GM18868 (cell line): ENCODE measurements at regions not wholly inside any gene's neighbourhood (a gene's known extent, or its start where the extent isn't known, plus 50 kb on each side); places are given as distances from the start of the nearest gene placed in this dataset.

ENCODE experiments used
- ATAC-seq: cut with Tn5 transposase; IDR thresholded peaks from one replicate; pipeline ENCODE4 v1.9.1; 2021; ENCODE audit warnings: mild to moderate bottlenecking, moderate library complexity; ENCODE audit not compliant: unreplicated experiment

GRCh38 chr11:115721296-115721995, 217.2 kb upstream of the CADM1 start:
- no peak for ATAC-seq

GRCh38 chr11:115720602-115721245, 216.5 kb upstream of the CADM1 start:
- no peak for ATAC-seq

- no peak for ATAC-seq
These were observed 214.7 kb upstream of the CADM1 start for GRCh38 chr11:115718945-115719344.

GRCh38 chr11:115718106-115718505, 213.9 kb upstream of the CADM1 start:
- no peak for ATAC-seq

GRCh38 chr11:115716601-115717529, 212.7 kb upstream of the CADM1 start:
- ATAC-seq, result no peak

- no peak for ATAC-seq
These were observed 211.9 kb upstream of the CADM1 start for GRCh38 chr11:115716080-115716479.

GRCh38 chr11:115715251-115715770, 211.1 kb upstream of the CADM1 start:
- ATAC-seq, result no peak

GRCh38 chr11:115712296-115712695, 208.1 kb upstream of the CADM1 start:
- no peak for ATAC-seq

- no peak for ATAC-seq
These were observed 206.8 kb upstream of the CADM1 start for GRCh38 chr11:115710980-115711379.

- no peak for ATAC-seq
These were observed 206.2 kb upstream of the CADM1 start for GRCh38 chr11:115710426-115710825.

- ATAC-seq, result no peak
These were observed 205.1 kb upstream of the CADM1 start for GRCh38 chr11:115709297-115709696.

GRCh38 chr11:115707180-115707905, 203.1 kb upstream of the CADM1 start:
- no peak for ATAC-seq

- ATAC-seq, result no peak
These were observed 202.5 kb upstream of the CADM1 start for GRCh38 chr11:115706626-115707135.

- ATAC-seq, result no peak
These were observed 201.0 kb upstream of the CADM1 start for GRCh38 chr11:115705200-115705599.

- ATAC-seq, result no peak
These were observed 197.0 kb upstream of the CADM1 start for GRCh38 chr11:115700981-115701875.

- no peak for ATAC-seq
These were observed 196.3 kb upstream of the CADM1 start for GRCh38 chr11:115700496-115700895.

- no peak for ATAC-seq
These were observed 195.5 kb upstream of the CADM1 start for GRCh38 chr11:115699733-115700132.

- ATAC-seq, result no peak
These were observed 195.1 kb upstream of the CADM1 start for GRCh38 chr11:115699326-115699725.

- no peak for ATAC-seq
These were observed 194.0 kb upstream of the CADM1 start for GRCh38 chr11:115698243-115698642.
